Karpas-422 (cell line): ENCODE measurements at regions not wholly inside any gene's neighbourhood (a gene's known extent, or its start where the extent isn't known, plus 50 kb on each side); places are given as distances from the start of the nearest gene placed in this dataset.

ENCODE experiments used
- DNase-seq: peaks from one replicate; pipeline ENCODE4 v3.0.0-alpha.2; 2015
- H2AFZ ChIP-seq: fragments of 200-600 bp; sonication (generic); 2 replicates; pipeline ENCODE4 v1.6.1; 2014; ENCODE audit warnings: antibody characterized with exemption, low read length, mixed read lengths
- H3K27ac ChIP-seq: fragments of 200-600 bp; sonication (generic); 2 replicates; pipeline ENCODE4 v1.5.1; 2014; ENCODE audit warnings: mild to moderate bottlenecking, low read length, moderate library complexity
- H3K27me3 ChIP-seq: fragments of 200-600 bp; sonication (generic); 2 replicates; pipeline ENCODE4 v1.6.1; 2014; ENCODE audit warnings: low read length, mixed read lengths
- H3K36me3 ChIP-seq: fragments of 200-600 bp; sonication (generic); 2 replicates; pipeline ENCODE4 v1.6.1; 2014; ENCODE audit warnings: low read length, mixed read lengths; ENCODE audit not compliant: insufficient read depth
- H3K4me1 ChIP-seq: fragments of 200-600 bp; sonication (generic); 2 replicates; pipeline ENCODE4 v1.6.1; 2014; ENCODE audit warnings: mild to moderate bottlenecking, low read length, mixed read lengths
- H3K4me2 ChIP-seq: fragments of 200-600 bp; sonication (generic); 2 replicates; pipeline ENCODE4 v1.6.1; 2014; ENCODE audit warnings: low read length, low read depth, mild to moderate bottlenecking; ENCODE audit not compliant: poor library complexity, severe bottlenecking
- H3K4me3 ChIP-seq: fragments of 200-600 bp; sonication (generic); 2 replicates; pipeline ENCODE4 v1.5.1; 2014; ENCODE audit warnings: mild to moderate bottlenecking, antibody characterized with exemption, low read length, mixed read lengths
- H3K79me2 ChIP-seq: fragments of 200-600 bp; sonication (generic); 2 replicates; pipeline ENCODE4 v1.6.1; 2014; ENCODE audit warnings: mild to moderate bottlenecking, low read length, mixed read lengths
- H3K9ac ChIP-seq: fragments of 200-600 bp; sonication (generic); 2 replicates; pipeline ENCODE4 v1.6.0; 2014; ENCODE audit warnings: low read length
- H3K9me2 ChIP-seq: fragments of 200-600 bp; sonication (generic), shearing (Covaris generic); replicated peaks from 2 replicates; pipeline ENCODE4 v1.6.0; 2014; ENCODE audit warnings: mild to moderate bottlenecking, low read length, moderate library complexity; ENCODE audit not compliant: insufficient read depth
- H3K9me3 ChIP-seq: fragments of 300-700, 200-600 bp; sonication (generic); 2 replicates; pipeline ENCODE4 v1.6.1; 2014; ENCODE audit warnings: low read length, mixed read lengths
- H4K20me1 ChIP-seq: fragments of 200-600 bp; sonication (generic); 2 replicates; pipeline ENCODE4 v1.6.1; 2014; ENCODE audit warnings: mild to moderate bottlenecking, antibody characterized with exemption, low read length, low read depth; ENCODE audit not compliant: insufficient read depth

- no peaks in the 10 kb centered on the region for H3K36me3 ChIP-seq
- H3K27me3 ChIP-seq: no peaks in the 10 kb centered on the region
These were observed 86.8 kb downstream of the CBLN4 start for GRCh38 chr20:55918471-55918870.

DNA sequence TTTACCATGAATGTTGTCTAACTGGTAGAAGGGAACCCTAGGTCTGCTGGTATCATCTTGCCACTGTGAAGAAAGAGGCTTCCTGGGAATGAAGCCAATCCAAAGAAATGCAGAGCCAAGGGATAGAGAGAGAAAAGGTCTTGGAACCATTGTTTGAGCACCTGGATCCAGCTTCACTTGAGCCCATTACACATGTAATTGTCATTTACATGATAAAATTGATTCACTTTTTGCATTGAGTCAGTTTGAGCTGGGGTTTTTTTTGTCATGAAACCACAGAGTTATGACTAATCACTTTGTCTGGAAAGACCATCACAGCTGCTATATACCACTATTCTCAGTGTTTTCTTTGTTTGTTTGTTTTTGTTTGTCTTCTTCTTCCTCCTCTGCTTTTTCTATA, 112.3 kb downstream of the CBLN4 start:
- Histone ChIP-seq H3K9ac (no peak overlapping the region), H3K27ac (no peak overlapping the region), H4K20me1 (no peaks in the 10 kb centered on the region), H3K4me2 (no peak overlapping the region), H3K4me3 (no peak overlapping the region), H3K4me1 (no peaks in the 10 kb centered on the region), H2AFZ (no peak overlapping the region), H3K79me2 (no peaks in the 10 kb centered on the region), H3K9me3 (peaks cover 26% of the 10 kb centered on the region), H3K36me3 (no peaks in the 10 kb centered on the region), H3K9me2 (no peaks in the 10 kb centered on the region), H3K27me3 (no peaks in the 10 kb centered on the region)
- no peak for DNase-seq

More at GRCh38 chr20:55918471-55918870, 86.8 kb downstream of the CBLN4 start:
- H3K9ac ChIP-seq: no peak overlapping the region
- no peaks in the 10 kb centered on the region for H3K79me2 ChIP-seq
- no peak overlapping the region for H3K4me3 ChIP-seq
- peaks cover 40% of the 10 kb centered on the region for H3K9me3 ChIP-seq
- no peak overlapping the region for H3K27ac ChIP-seq
- H3K4me2 ChIP-seq: no peak overlapping the region
- no peak for DNase-seq
- H3K4me1 ChIP-seq: no peaks in the 10 kb centered on the region
- H3K9me2 ChIP-seq: no peaks in the 10 kb centered on the region
- H2AFZ ChIP-seq: no peak overlapping the region
- no peaks in the 10 kb centered on the region for H4K20me1 ChIP-seq

DNA sequence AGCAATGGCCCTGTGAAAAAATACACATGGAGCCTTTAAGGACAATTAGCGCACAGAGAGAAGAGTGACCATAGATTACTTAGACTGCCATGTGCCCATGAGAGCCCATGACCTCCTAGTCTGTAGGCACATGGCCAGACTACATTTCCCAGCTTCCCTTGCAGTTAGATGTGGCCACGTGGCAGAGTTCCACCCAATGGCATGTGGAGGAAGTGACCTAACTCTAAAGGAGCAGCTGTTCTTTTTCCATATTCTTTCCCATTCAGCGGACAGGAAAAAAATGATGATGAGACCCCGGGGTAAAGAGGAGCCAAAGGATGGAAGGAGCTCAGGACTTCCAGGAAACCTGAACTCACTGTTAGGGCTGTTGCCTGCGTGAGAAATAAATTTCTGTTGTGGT, 116.6 kb downstream of the CBLN4 start:
- Histone ChIP-seq H3K36me3 (no peaks in the 10 kb centered on the region), H3K9me3 (peaks cover 32% of the 10 kb centered on the region), H3K79me2 (no peaks in the 10 kb centered on the region), H3K9ac (no peak overlapping the region), H3K4me2 (no peak overlapping the region), H2AFZ (no peak overlapping the region), H3K27ac (no peak overlapping the region), H3K27me3 (no peaks in the 10 kb centered on the region), H4K20me1 (no peaks in the 10 kb centered on the region), H3K4me3 (no peak overlapping the region), H3K9me2 (no peaks in the 10 kb centered on the region), H3K4me1 (no peaks in the 10 kb centered on the region)
- no peak for DNase-seq

DNA sequence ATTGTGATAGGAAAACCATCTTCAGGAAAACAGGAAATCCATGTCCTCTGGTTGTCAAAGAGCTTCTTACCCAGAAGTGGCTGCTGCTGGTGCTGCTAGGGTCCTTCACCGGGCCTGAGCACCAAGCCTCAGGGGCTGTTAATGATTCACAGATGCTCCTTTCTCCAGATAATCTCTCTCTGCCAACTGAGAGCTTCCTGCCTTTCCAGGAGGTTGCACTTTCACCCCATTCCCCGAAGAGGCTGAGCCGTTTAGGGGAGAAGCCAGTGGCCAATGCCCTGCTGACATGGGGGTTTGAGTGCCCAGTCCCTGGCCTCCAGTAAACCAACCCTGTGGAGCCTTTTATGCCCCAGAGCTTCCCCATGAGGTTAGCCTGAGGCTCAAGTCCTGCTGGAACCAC, 122.4 kb downstream of the CBLN4 start:
- H3K9me2 ChIP-seq: no peaks in the 10 kb centered on the region
- DNase-seq: no peak
- no peak overlapping the region for H3K4me3 ChIP-seq

DNA sequence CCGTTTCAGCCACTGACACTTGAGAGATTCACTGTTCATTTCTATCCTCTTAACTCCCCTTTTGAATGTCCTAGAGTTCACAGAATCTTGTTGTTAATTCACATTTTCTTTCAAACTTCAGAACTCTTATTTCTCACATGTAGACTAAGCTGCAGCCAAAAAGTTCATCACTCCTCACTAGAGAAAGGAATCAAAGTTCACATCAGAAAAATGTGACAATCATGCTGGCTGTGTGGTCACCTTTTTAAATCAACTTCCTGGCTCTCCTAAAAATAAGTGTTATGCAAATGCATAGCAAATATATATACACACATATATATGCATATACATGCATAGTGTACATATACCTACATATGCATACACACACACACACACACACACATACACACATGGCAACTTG, 123.0 kb downstream of the CBLN4 start:
- peaks cover 18% of the 10 kb centered on the region for H3K9me3 ChIP-seq

More for the DNA sequence above, 122.4 kb downstream of the CBLN4 start:
- H3K36me3 ChIP-seq: no peaks in the 10 kb centered on the region
- no peak overlapping the region for H3K9ac ChIP-seq
- no peaks in the 10 kb centered on the region for H3K79me2 ChIP-seq
- no peaks in the 10 kb centered on the region for H3K27me3 ChIP-seq
- H4K20me1 ChIP-seq: no peaks in the 10 kb centered on the region
- no peak overlapping the region for H3K4me2 ChIP-seq
- no peak overlapping the region for H2AFZ ChIP-seq
- H3K9me3 ChIP-seq: peaks cover 22% of the 10 kb centered on the region
- H3K4me1 ChIP-seq: no peaks in the 10 kb centered on the region
- H3K27ac ChIP-seq: no peak overlapping the region

DNA sequence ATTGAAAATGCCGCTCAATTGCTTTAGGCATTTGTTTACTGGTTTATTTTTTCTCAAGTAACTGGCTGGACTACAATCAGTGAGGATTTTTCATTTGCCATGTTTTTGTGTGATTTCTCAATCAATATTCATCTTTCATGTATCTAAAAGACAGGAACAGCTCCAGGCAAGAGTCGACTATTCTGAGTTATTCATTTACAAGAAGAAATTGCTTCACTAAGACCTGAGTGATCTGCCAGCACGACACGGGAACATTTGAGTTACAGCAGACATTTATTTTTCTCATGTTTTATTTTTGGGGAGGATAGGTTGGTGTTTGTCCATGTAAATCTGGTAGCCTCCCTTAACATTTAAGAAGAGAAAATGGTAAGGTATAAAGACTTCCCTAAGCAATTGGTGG, 124.1 kb downstream of the CBLN4 start:
- H3K9me3 ChIP-seq: peaks cover 16% of the 10 kb centered on the region
- no peaks in the 10 kb centered on the region for H3K36me3 ChIP-seq
- H3K9ac ChIP-seq: no peak overlapping the region
- H3K9me2 ChIP-seq: no peaks in the 10 kb centered on the region
- H3K79me2 ChIP-seq: no peaks in the 10 kb centered on the region
- no peaks in the 10 kb centered on the region for H4K20me1 ChIP-seq
- no peak overlapping the region for H3K4me2 ChIP-seq
- no peaks in the 10 kb centered on the region for H3K27me3 ChIP-seq
- H3K27ac ChIP-seq: no peak overlapping the region
- no peak overlapping the region for H3K4me3 ChIP-seq
- DNase-seq: no peak
- H2AFZ ChIP-seq: no peak overlapping the region
- H3K4me1 ChIP-seq: no peaks in the 10 kb centered on the region

More for the DNA sequence above, 123.0 kb downstream of the CBLN4 start:
- no peak for DNase-seq
- no peak overlapping the region for H2AFZ ChIP-seq
- no peaks in the 10 kb centered on the region for H3K9me2 ChIP-seq
- no peaks in the 10 kb centered on the region for H3K79me2 ChIP-seq
- no peak overlapping the region for H3K27ac ChIP-seq
- H3K27me3 ChIP-seq: no peaks in the 10 kb centered on the region
- H3K36me3 ChIP-seq: no peaks in the 10 kb centered on the region
- H3K9ac ChIP-seq: no peak overlapping the region
- H3K4me3 ChIP-seq: no peak overlapping the region
- H4K20me1 ChIP-seq: no peaks in the 10 kb centered on the region
- no peak overlapping the region for H3K4me2 ChIP-seq
- no peaks in the 10 kb centered on the region for H3K4me1 ChIP-seq

DNA sequence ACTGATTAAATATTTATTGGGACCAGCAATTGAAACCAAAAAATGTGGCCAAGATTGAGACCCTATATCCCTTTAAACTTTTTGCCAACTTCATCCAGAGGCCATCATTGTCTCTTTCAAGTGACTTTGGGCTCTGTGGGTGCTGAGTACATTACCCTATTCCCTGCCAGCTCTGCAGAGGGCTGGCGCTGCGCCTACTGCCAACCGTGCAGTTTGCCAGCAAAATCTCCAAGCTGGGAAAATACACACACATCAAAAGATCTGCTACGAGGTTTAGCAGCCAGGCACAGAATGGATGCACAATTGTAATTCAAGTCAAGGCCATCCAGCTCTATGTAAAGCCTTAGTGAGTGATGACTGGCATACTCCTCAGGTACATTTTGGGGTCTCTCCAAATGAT, 125.0 kb downstream of the CBLN4 start:
- Histone ChIP-seq H3K36me3 (no peaks in the 10 kb centered on the region), H3K9me2 (no peaks in the 10 kb centered on the region), H4K20me1 (no peaks in the 10 kb centered on the region), H3K4me1 (no peaks in the 10 kb centered on the region), H2AFZ (no peak overlapping the region), H3K27me3 (no peaks in the 10 kb centered on the region), H3K27ac (no peak overlapping the region), H3K79me2 (no peaks in the 10 kb centered on the region), H3K9ac (no peak overlapping the region), H3K9me3 (peaks cover 22% of the 10 kb centered on the region), H3K4me3 (no peak overlapping the region), H3K4me2 (no peak overlapping the region)
- DNase-seq: no peak

- Histone ChIP-seq H3K27me3 (no peaks in the 10 kb centered on the region), H3K4me2 (no peak overlapping the region), H3K27ac (no peak overlapping the region), H2AFZ (no peak overlapping the region), H3K9ac (no peak overlapping the region), H3K4me3 (no peak overlapping the region), H3K79me2 (no peaks in the 10 kb centered on the region), H3K36me3 (no peaks in the 10 kb centered on the region), H3K9me3 (peaks cover 22% of the 10 kb centered on the region), H3K4me1 (no peaks in the 10 kb centered on the region), H4K20me1 (no peaks in the 10 kb centered on the region), H3K9me2 (no peaks in the 10 kb centered on the region)
- DNase-seq: no peak
These were observed 150.3 kb downstream of the CBLN4 start for GRCh38 chr20:55855052-55855451.
